ENCODE measurements at regions not wholly inside any gene's neighbourhood (a gene's known extent, or its start where the extent isn't known, plus 50 kb on each side); places are given as distances from the start of the nearest gene placed in this dataset.

GRCh38 chr2:163456953-163457743 is 278.7 kb downstream of the FIGN start:
- DNase-seq (ENCODE audit: low read depth in 1 of 2, low spot score in 1 of 2) (no peak), ATAC-seq (no peak), FAIRE-seq (no peak)
- no peak overlapping the region for H3K27ac ChIP-seq
- WGBS (ENCODE audit: missing lambda C conversion rate) = 81% methylated on average over 3 of the region's 3 CpGs
- POLR2A ChIA-PET = no interaction called here
- H3K4me1 ChIP-seq = no peaks in the 10 kb centered on the region
- H3K4me3 ChIP-seq = no peak overlapping the region
- TF ChIP-seq RARB (CRISPR knock-in tag; IDR thresholded peaks at IDR 0.05) (no peak), CEBPB (IDR thresholded peaks at IDR 0.05) (no peak), HES2 (IDR thresholded peaks at IDR 0.05) (no peak), MAFK (IDR thresholded peaks at IDR 0.05; ENCODE audit: partially characterized antibody) (peak; percentile 34), FOSL2 (IDR thresholded peaks at IDR 0.05) (no peak), FOSL2 (CRISPR knock-in tag; IDR thresholded peaks at IDR 0.05) (no peak), KDM1A (IDR thresholded peaks at IDR 0.05; ENCODE audit: low read depth) (no peak)
- no peaks in the 10 kb centered on the region for H3K9me3 ChIP-seq
- CTCF ChIA-PET = interaction anchor here (0.6 to 1.4 kb wide), 3 partner anchors 10 to 15 kb away, joined by 3 to 6 read pairs (median 5); no protein-coding TSS in a partner anchor
- no peak overlapping the region for H3K4me2 ChIP-seq

GRCh38 chr2:163455815-163456214 is 280.0 kb downstream of the FIGN start:
- Histone ChIP-seq H3K4me3 (no peak overlapping the region), H3K4me2 (no peak overlapping the region), H3K27ac (no peak overlapping the region), H3K4me1 (no peaks in the 10 kb centered on the region), H3K9me3 (no peaks in the 10 kb centered on the region)
- TF ChIP-seq JUN (IDR thresholded peaks at IDR 0.05) = no peak
- TF ChIP-seq JUNB (IDR thresholded peaks at IDR 0.05) = no peak
- no peak for TF ChIP-seq ZFP36 (IDR thresholded peaks at IDR 0.05; ENCODE audit: borderline replicate concordance, partially characterized antibody)
- TF ChIP-seq EP300 (IDR thresholded peaks at IDR 0.05) = no peak
- TF ChIP-seq HMGXB4 (CRISPR knock-in tag; IDR thresholded peaks at IDR 0.05; ENCODE audit: borderline replicate concordance) = no peak
- no peak for TF ChIP-seq EHMT2 (IDR thresholded peaks at IDR 0.05; ENCODE audit: low read depth)
- TF ChIP-seq HOXB5 (CRISPR knock-in tag; IDR thresholded peaks at IDR 0.05) = no peak
- no peak for TF ChIP-seq CEBPB (IDR thresholded peaks at IDR 0.05)
- TF ChIP-seq CBX2 (IDR thresholded peaks at IDR 0.05; ENCODE audit: borderline replicate concordance, low read depth) = no peak
- no peak for TF ChIP-seq NR3C1 (IDR thresholded peaks at IDR 0.05)
- TF ChIP-seq HDAC2 (IDR thresholded peaks at IDR 0.05) = no peak
- TF ChIP-seq MAZ (IDR thresholded peaks at IDR 0.05; ENCODE audit: borderline replicate concordance, low read depth, low read length) = no peak
- no peak for TF ChIP-seq POLR2AphosphoS2 (conservative IDR thresholded peaks at IDR 0.05; ENCODE audit: low read length)
- TF ChIP-seq KDM1A (IDR thresholded peaks at IDR 0.05; ENCODE audit: low read depth) = no peak
- TF ChIP-seq GATA3 (IDR thresholded peaks at IDR 0.05; ENCODE audit: borderline replicate concordance) = no peak
- no peak for TF ChIP-seq RCOR1 (IDR thresholded peaks at IDR 0.05; ENCODE audit: low read depth, low read length)
- DNase-seq (ENCODE audit: low read depth in 1 of 2, low spot score in 1 of 2) (no peak), ATAC-seq (no peak), FAIRE-seq (no peak)
- CTCF ChIA-PET = interaction anchor here (1.1 to 1.4 kb wide), 2 partner anchors 14 to 16 kb away, joined by 3 to 6 read pairs; no protein-coding TSS in a partner anchor
- POLR2A ChIA-PET = no interaction called here

GRCh38 chr2:163453920-163454319 is 281.9 kb downstream of the FIGN start:
- POLR2A ChIA-PET = no interaction called here
- no peak for FAIRE-seq

More at GRCh38 chr2:163453920-163454319, 281.9 kb downstream of the FIGN start:
- WGBS (ENCODE audit: missing lambda C conversion rate) = 53% methylated on average over 2 of the region's 2 CpGs
- H3K4me1 ChIP-seq = no peaks in the 10 kb centered on the region
- DNase-seq (ENCODE audit: low read depth in 1 of 2, low spot score in 1 of 2) (no peak), ATAC-seq (no peak)
- no peak for TF ChIP-seq SMC3 (IDR thresholded peaks at IDR 0.05)
- TF ChIP-seq RARB (CRISPR knock-in tag; IDR thresholded peaks at IDR 0.05) = no peak
- TF ChIP-seq HOXB13 (CRISPR knock-in tag; IDR thresholded peaks at IDR 0.05; ENCODE audit: low read depth) = no peak
- TF ChIP-seq ESRRA (IDR thresholded peaks at IDR 0.05; ENCODE audit: borderline replicate concordance, low read length) = no peak
- no peak for TF ChIP-seq CHD2 (IDR thresholded peaks at IDR 0.05; ENCODE audit: low read length, partially characterized antibody)
- no peaks in the 10 kb centered on the region for H3K9me3 ChIP-seq
- no peak overlapping the region for H3K27ac ChIP-seq
- H3K4me3 ChIP-seq = no peak overlapping the region
- no peak overlapping the region for H3K4me2 ChIP-seq
- CTCF ChIA-PET = no interaction called here

Measured in A549 (cell line).